NCI-H446 treated with DMSO at 0.1 percent for 48 hours (cell line): ENCODE measurements at regions not wholly inside any gene's neighbourhood (a gene's known extent, or its start where the extent isn't known, plus 50 kb on each side); places are given as distances from the start of the nearest gene placed in this dataset.

Source experiments
- DNase-seq: peaks from one replicate; lab custom pipeline; 2025; lab: John Stamatoyannopoulos, UW

- no peak for DNase-seq
Measured at GRCh38 chr6:138007014-138007472, 100.2 kb downstream of the PERP start.

- no peak for DNase-seq
Measured at GRCh38 chr6:138008791-138009190, 98.4 kb downstream of the PERP start.

GRCh38 chr6:138011413-138011812 is 95.8 kb downstream of the PERP start:
- DNase-seq, result no peak

- DNase-seq, result no peak
Measured at GRCh38 chr6:138012682-138013081, 94.5 kb downstream of the PERP start.

- DNase-seq, result no peak
Measured at GRCh38 chr6:138013959-138014358, 93.3 kb downstream of the PERP start.

GRCh38 chr6:138017166-138017757 is 90.0 kb downstream of the PERP start:
- no peak for DNase-seq

- DNase-seq, result no peak
Measured at GRCh38 chr6:138018297-138018696, 88.9 kb downstream of the PERP start.

GRCh38 chr6:138025528-138025978 is 81.7 kb downstream of the PERP start:
- DNase-seq, result no peak

GRCh38 chr6:138026342-138026741 is 80.9 kb downstream of the PERP start:
- DNase-seq, result no peak

- DNase-seq, result no peak
Measured at GRCh38 chr6:138028893-138029292, 78.3 kb downstream of the PERP start.

GRCh38 chr6:138030872-138031271 is 76.3 kb downstream of the PERP start:
- no peak for DNase-seq

- no peak for DNase-seq
Measured at GRCh38 chr6:138031417-138031816, 75.8 kb downstream of the PERP start.

- DNase-seq, result no peak
Measured at GRCh38 chr6:138031850-138032249, 75.4 kb downstream of the PERP start.

GRCh38 chr6:138032571-138032970 is 74.6 kb downstream of the PERP start:
- DNase-seq, result no peak

GRCh38 chr6:138034229-138034628 is 73.0 kb downstream of the PERP start:
- no peak for DNase-seq

GRCh38 chr6:138035070-138035469 is 72.1 kb downstream of the PERP start:
- DNase-seq, result no peak

GRCh38 chr6:138036111-138036510 is 71.1 kb downstream of the PERP start:
- no peak for DNase-seq

GRCh38 chr6:138037009-138037504 is 70.2 kb downstream of the PERP start:
- no peak for DNase-seq

GRCh38 chr6:138038142-138038870 is 68.9 kb downstream of the PERP start:
- no peak for DNase-seq
